ENCODE measurements at regions not wholly inside any gene's neighbourhood (a gene's known extent, or its start where the extent isn't known, plus 50 kb on each side); places are given as distances from the start of the nearest gene placed in this dataset.
"Not testable (repeated sequence)": the region's sequence is repeated elsewhere in the genome, so short reads cannot be mapped to it uniquely, and the experiment has no call there.

- DNase-seq (ENCODE audit: low spot score) = no peak
These were observed 214.5 kb upstream of the PRSS1 start for GRCh38 chr7:142534726-142535122.

GRCh38 chr7:142533920-142534319, 215.4 kb upstream of the PRSS1 start:
- no peak for DNase-seq (ENCODE audit: low spot score)

GRCh38 chr7:142529591-142529990, 219.7 kb upstream of the PRSS1 start:
- no peak for DNase-seq (ENCODE audit: low spot score)

- no peak for DNase-seq (ENCODE audit: low spot score)
These were observed 220.5 kb upstream of the PRSS1 start for GRCh38 chr7:142528608-142529408.

- DNase-seq (ENCODE audit: low spot score) = peak; percentile 53
These were observed 225.3 kb upstream of the PRSS1 start for GRCh38 chr7:142523821-142524460.

GRCh38 chr7:142522735-142523134, 226.5 kb upstream of the PRSS1 start:
- no peak for DNase-seq (ENCODE audit: low spot score)

GRCh38 chr7:142520885-142521284, 228.4 kb upstream of the PRSS1 start:
- not testable (repeated sequence) for DNase-seq (ENCODE audit: low spot score)

- not testable (repeated sequence) for DNase-seq (ENCODE audit: low spot score)
These were observed 228.8 kb upstream of the PRSS1 start for GRCh38 chr7:142520455-142520854.

- DNase-seq (ENCODE audit: low spot score) = no peak
These were observed 229.9 kb upstream of the PRSS1 start for GRCh38 chr7:142519079-142520078.

- peak; percentile 91 for DNase-seq (ENCODE audit: low spot score)
These were observed 233.2 kb upstream of the PRSS1 start for GRCh38 chr7:142516038-142516501.

- DNase-seq (ENCODE audit: low spot score) = not testable (repeated sequence)
These were observed 234.6 kb upstream of the PRSS1 start for GRCh38 chr7:142514716-142515115.

GRCh38 chr7:142513178-142513955, 235.9 kb upstream of the PRSS1 start:
- no peak for DNase-seq (ENCODE audit: low spot score)

GRCh38 chr7:142511801-142512200, 237.5 kb upstream of the PRSS1 start:
- no peak for DNase-seq (ENCODE audit: low spot score)

- no peak for DNase-seq (ENCODE audit: low spot score)
These were observed 237.9 kb upstream of the PRSS1 start for GRCh38 chr7:142511374-142511773.

- DNase-seq (ENCODE audit: low spot score) = not testable (repeated sequence)
These were observed 240.0 kb upstream of the PRSS1 start for GRCh38 chr7:142509235-142509634.

GRCh38 chr7:142508251-142508650, 241.0 kb upstream of the PRSS1 start:
- no peak for DNase-seq (ENCODE audit: low spot score)

GRCh38 chr7:142507799-142508198, 241.5 kb upstream of the PRSS1 start:
- DNase-seq (ENCODE audit: low spot score) = no peak

GRCh38 chr7:142507066-142507465, 242.2 kb upstream of the PRSS1 start:
- not testable (repeated sequence) for DNase-seq (ENCODE audit: low spot score)

- DNase-seq (ENCODE audit: low spot score) = no peak
These were observed 242.7 kb upstream of the PRSS1 start for GRCh38 chr7:142506601-142507000.

GRCh38 chr7:142503949-142504348, 245.3 kb upstream of the PRSS1 start:
- peak; percentile 64 for DNase-seq (ENCODE audit: low spot score)

- no peak for DNase-seq (ENCODE audit: low spot score)
These were observed 245.2 kb upstream of the PRSS58 start for GRCh38 chr7:142503036-142503435.

Measured in pons (tissue), 1 donor.